Medulla oblongata (tissue), 1 donor: ENCODE measurements at regions not wholly inside any gene's neighbourhood (a gene's known extent, or its start where the extent isn't known, plus 50 kb on each side); places are given as distances from the start of the nearest gene placed in this dataset.
A peak's percentile ranks its signal among the peaks of the same experiment; 100 is the strongest.

ENCODE experiments used
- DNase-seq: peaks from one replicate; pipeline ENCODE4 v3.0.0-alpha.2; 2015; ENCODE audit errors: extremely low spot score

- no peak for DNase-seq
These were observed 142.6 kb upstream of the MCHR2 start for GRCh38 chr6:100136590-100136989.

- no peak for DNase-seq
These were observed 142.0 kb upstream of the MCHR2 start for GRCh38 chr6:100135977-100136376.

GRCh38 chr6:100134703-100135102 is 140.7 kb upstream of the MCHR2 start:
- DNase-seq: no peak

GRCh38 chr6:100134297-100134696 is 140.3 kb upstream of the MCHR2 start:
- no peak for DNase-seq

- no peak for DNase-seq
These were observed 138.0 kb upstream of the MCHR2 start for GRCh38 chr6:100132005-100132404.

GRCh38 chr6:100130630-100131029 is 136.6 kb upstream of the MCHR2 start:
- no peak for DNase-seq

GRCh38 chr6:100126790-100127484 is 132.9 kb upstream of the MCHR2 start:
- DNase-seq: no peak

- DNase-seq: no peak
These were observed 128.0 kb upstream of the MCHR2 start for GRCh38 chr6:100121854-100122609.

- DNase-seq: no peak
These were observed 125.2 kb upstream of the MCHR2 start for GRCh38 chr6:100119261-100119660.

- no peak for DNase-seq
These were observed 124.3 kb upstream of the MCHR2 start for GRCh38 chr6:100118301-100118700.

GRCh38 chr6:100117680-100118079 is 123.7 kb upstream of the MCHR2 start:
- no peak for DNase-seq

GRCh38 chr6:100116411-100117194 is 122.6 kb upstream of the MCHR2 start:
- DNase-seq: peak; percentile 71

- no peak for DNase-seq
These were observed 121.5 kb upstream of the MCHR2 start for GRCh38 chr6:100115407-100116101.

- no peak for DNase-seq
These were observed 119.0 kb upstream of the MCHR2 start for GRCh38 chr6:100112855-100113508.

GRCh38 chr6:100105919-100106529 is 112.0 kb upstream of the MCHR2 start:
- no peak for DNase-seq

- no peak for DNase-seq
These were observed 111.1 kb upstream of the MCHR2 start for GRCh38 chr6:100105138-100105537.

- DNase-seq: no peak
These were observed 109.9 kb upstream of the MCHR2 start for GRCh38 chr6:100103931-100104330.

GRCh38 chr6:100103194-100103593 is 109.2 kb upstream of the MCHR2 start:
- DNase-seq: no peak

GRCh38 chr6:100101644-100102043 is 107.6 kb upstream of the MCHR2 start:
- DNase-seq: no peak

GRCh38 chr6:100100776-100101175 is 106.8 kb upstream of the MCHR2 start:
- no peak for DNase-seq
